ENCODE measurements at regions not wholly inside any gene's neighbourhood (a gene's known extent, or its start where the extent isn't known, plus 50 kb on each side); places are given as distances from the start of the nearest gene placed in this dataset.

DNA sequence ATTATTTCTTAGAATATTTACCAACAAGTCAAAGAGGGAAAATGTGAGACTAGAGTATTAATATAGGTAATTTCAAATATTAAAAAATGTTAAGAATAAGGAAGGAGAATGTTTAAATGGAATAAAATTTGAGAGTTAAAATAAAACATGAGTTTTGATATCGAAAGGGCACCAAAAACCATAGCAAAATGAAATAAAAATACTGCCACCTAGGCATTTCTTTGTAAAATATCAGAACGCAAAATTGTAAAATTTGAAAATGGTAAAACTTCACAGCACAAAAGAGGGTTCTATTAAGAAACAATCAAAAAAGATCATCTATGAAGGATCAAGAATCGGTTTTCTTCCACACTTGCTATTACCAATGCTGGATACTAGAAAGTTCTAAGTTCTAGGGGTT, 418.3 kb downstream of the TAF11L14 start:
- intact Hi-C loops (cut with DNase I), result no loop called here
- TF ChIP-seq, protein P1, sequence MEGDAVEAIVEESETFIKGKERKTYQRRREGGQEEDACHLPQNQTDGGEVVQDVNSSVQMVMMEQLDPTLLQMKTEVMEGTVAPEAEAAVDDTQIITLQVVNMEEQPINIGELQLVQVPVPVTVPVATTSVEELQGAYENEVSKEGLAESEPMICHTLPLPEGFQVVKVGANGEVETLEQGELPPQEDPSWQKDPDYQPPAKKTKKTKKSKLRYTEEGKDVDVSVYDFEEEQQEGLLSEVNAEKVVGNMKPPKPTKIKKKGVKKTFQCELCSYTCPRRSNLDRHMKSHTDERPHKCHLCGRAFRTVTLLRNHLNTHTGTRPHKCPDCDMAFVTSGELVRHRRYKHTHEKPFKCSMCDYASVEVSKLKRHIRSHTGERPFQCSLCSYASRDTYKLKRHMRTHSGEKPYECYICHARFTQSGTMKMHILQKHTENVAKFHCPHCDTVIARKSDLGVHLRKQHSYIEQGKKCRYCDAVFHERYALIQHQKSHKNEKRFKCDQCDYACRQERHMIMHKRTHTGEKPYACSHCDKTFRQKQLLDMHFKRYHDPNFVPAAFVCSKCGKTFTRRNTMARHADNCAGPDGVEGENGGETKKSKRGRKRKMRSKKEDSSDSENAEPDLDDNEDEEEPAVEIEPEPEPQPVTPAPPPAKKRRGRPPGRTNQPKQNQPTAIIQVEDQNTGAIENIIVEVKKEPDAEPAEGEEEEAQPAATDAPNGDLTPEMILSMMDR (IDR thresholded peaks at IDR 0.05), result no peak
- TF ChIP-seq POLR2AphosphoS5 (IDR thresholded peaks at IDR 0.05; ENCODE audit: insufficient read depth in 1 of 2, low read depth in 1 of 2) (no peak), POLR2A (IDR thresholded peaks at IDR 0.05) (no peak)
- Histone ChIP-seq H3K27ac (no peak overlapping the region), H3K4me3 (no peak overlapping the region), H3K9me3 (no peaks in the 10 kb centered on the region), H3K27me3 (no peaks in the 10 kb centered on the region), H3K4me1 (no peaks in the 10 kb centered on the region), H3K36me3 (no peaks in the 10 kb centered on the region)
- no peak for DNase-seq (ENCODE audit: extremely low spot score in 2 of 2)

DNA sequence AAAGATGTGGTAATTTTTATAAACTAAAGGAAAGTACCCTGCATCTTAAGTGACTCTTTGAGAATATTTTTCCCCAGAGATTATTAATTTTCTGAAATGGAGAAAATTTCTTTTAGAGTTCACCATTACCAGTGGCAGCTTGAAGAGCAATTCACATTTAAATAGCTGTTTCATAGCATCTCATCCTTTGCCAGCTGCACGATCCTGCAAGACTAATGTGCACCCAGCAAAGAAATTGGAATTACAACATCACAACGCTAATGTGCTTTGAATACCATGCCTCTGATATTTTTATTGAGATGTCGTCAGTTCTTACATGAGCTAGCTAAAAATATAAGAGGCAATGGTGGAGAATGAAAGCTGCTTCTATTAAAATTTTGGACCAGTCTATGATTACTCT, 423.5 kb downstream of the TAF11L14 start:
- intact Hi-C loops (cut with DNase I), result no loop called here
- H3K9me3 ChIP-seq, result no peaks in the 10 kb centered on the region
- no peaks in the 10 kb centered on the region for H3K27me3 ChIP-seq
- no peak overlapping the region for H3K27ac ChIP-seq
- no peaks in the 10 kb centered on the region for H3K4me1 ChIP-seq
- no peak for DNase-seq (ENCODE audit: extremely low spot score in 2 of 2)
- no peak for TF ChIP-seq POLR2A (IDR thresholded peaks at IDR 0.05)
- no peak for TF ChIP-seq POLR2AphosphoS5 (IDR thresholded peaks at IDR 0.05; ENCODE audit: insufficient read depth in 1 of 2, low read depth in 1 of 2)
- TF ChIP-seq, protein P1 (IDR thresholded peaks at IDR 0.05), result no peak
- no peaks in the 10 kb centered on the region for H3K36me3 ChIP-seq
- H3K4me3 ChIP-seq, result no peak overlapping the region

DNA sequence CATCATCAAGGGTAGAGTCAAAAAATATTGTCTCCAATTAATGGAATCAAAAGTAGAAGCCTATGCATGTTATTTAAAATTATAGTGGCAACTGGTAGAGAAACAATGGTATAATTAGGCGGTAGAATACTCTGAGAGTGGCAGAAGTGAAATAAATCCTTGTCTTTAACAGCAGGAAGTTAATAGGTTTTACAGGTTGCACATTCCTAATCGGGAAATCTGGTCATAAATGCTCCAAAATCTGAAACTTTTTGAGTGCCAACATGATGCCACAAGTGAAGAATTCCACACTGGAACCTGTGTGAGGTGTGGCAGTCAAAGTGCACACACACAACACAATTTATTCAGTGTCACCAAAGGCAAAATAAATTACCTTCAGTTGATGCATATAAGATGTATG, 433.4 kb downstream of the TAF11L14 start:
- TF ChIP-seq, protein P1 (IDR thresholded peaks at IDR 0.05), result no peak
- TF ChIP-seq POLR2AphosphoS5 (IDR thresholded peaks at IDR 0.05; ENCODE audit: insufficient read depth in 1 of 2, low read depth in 1 of 2) (no peak), POLR2A (IDR thresholded peaks at IDR 0.05) (no peak)
- Histone ChIP-seq H3K9me3 (no peaks in the 10 kb centered on the region), H3K27ac (no peak overlapping the region), H3K27me3 (no peaks in the 10 kb centered on the region), H3K4me3 (no peak overlapping the region), H3K36me3 (no peaks in the 10 kb centered on the region), H3K4me1 (no peaks in the 10 kb centered on the region)
- DNase-seq (ENCODE audit: extremely low spot score in 2 of 2), result no peak
- intact Hi-C loops (cut with DNase I), result no loop called here

DNA sequence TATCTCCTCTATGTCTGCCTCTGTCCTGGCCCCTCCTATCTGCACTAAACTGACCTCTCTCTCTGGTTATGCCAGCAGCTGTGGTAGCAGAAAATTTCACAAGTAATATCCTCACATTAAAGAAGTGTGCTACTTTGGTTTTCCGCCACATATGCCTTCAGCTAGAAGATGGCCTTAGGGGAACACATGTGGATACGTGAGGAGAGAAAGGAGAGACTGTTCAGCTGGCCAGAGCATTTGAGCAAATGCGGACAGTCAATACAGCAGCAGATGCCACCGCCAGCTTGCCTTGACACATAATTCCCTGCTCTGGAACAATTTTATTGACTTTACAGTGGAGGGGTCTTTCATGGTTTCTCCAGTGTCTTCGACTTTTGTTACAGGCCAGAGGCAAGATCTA, 434.6 kb downstream of the TAF11L14 start:
- intact Hi-C loops (cut with DNase I), result no loop called here
- H3K9me3 ChIP-seq, result no peaks in the 10 kb centered on the region
- TF ChIP-seq POLR2AphosphoS5 (IDR thresholded peaks at IDR 0.05; ENCODE audit: insufficient read depth in 1 of 2, low read depth in 1 of 2) (no peak), POLR2A (IDR thresholded peaks at IDR 0.05) (no peak)
- TF ChIP-seq, protein P1 (IDR thresholded peaks at IDR 0.05), result no peak
- no peaks in the 10 kb centered on the region for H3K36me3 ChIP-seq
- H3K27ac ChIP-seq, result no peak overlapping the region
- H3K4me1 ChIP-seq, result no peaks in the 10 kb centered on the region
- H3K4me3 ChIP-seq, result no peak overlapping the region
- DNase-seq (ENCODE audit: extremely low spot score in 2 of 2), result no peak
- no peaks in the 10 kb centered on the region for H3K27me3 ChIP-seq

DNA sequence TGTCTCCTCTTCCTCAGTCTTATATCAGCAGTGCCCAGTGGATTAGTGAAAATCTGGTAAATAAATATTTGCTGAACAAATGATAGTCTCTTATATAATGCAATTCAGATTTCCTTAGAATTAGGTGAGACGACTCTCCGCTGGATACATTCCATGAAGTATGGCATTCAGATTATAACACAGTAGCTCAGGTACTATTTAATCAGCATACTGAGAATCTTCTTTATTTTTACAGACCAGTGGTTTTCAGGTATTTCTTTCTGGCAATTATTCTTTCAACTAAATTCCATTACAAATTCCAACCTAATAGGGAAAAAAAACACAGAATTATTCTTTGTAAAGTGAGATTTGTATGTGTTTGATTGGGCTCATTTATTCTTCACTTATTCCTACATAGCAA, 435.5 kb downstream of the TAF11L14 start:
- no peaks in the 10 kb centered on the region for H3K9me3 ChIP-seq
- H3K27me3 ChIP-seq, result no peaks in the 10 kb centered on the region
- H3K36me3 ChIP-seq, result no peaks in the 10 kb centered on the region
- TF ChIP-seq, protein P1 (IDR thresholded peaks at IDR 0.05), result no peak
- TF ChIP-seq POLR2AphosphoS5 (IDR thresholded peaks at IDR 0.05; ENCODE audit: insufficient read depth in 1 of 2, low read depth in 1 of 2) (no peak), POLR2A (IDR thresholded peaks at IDR 0.05) (no peak)
- H3K4me1 ChIP-seq, result no peaks in the 10 kb centered on the region
- DNase-seq (ENCODE audit: extremely low spot score in 2 of 2), result no peak
- no peak overlapping the region for H3K27ac ChIP-seq
- intact Hi-C loops (cut with DNase I), result no loop called here
- H3K4me3 ChIP-seq, result no peak overlapping the region

Measured in vagina (tissue), 2 donors.